HepG2 (cell line): ENCODE measurements at regions not wholly inside any gene's neighbourhood (a gene's known extent, or its start where the extent isn't known, plus 50 kb on each side); places are given as distances from the start of the nearest gene placed in this dataset.
"Not testable (repeated sequence)": the region's sequence is repeated elsewhere in the genome, so short reads cannot be mapped to it uniquely, and the experiment has no call there.

ENCODE experiments used
- MAZ ChIP-seq, 2 experiments: sonication (generic) in 1 of 2; formaldehyde crosslinking in 1 of 2; IDR thresholded peaks; 2 replicates each; pipeline versions ENCODE4 v1.5.0 to v1.6.1; 2012 to 2020; ENCODE audit warnings: low read depth in 2 of 2, mild to moderate bottlenecking in 2 of 2, borderline replicate concordance in 1 of 2, improper control_type of control experiment in 1 of 2, low read length in 1 of 2, missing genetic modification reagents in 1 of 2, moderate library complexity in 1 of 2
- MTA3 ChIP-seq: sonication (generic); formaldehyde crosslinking; IDR thresholded peaks from 2 replicates; pipeline ENCODE4 v1.4.0; 2020; ENCODE audit warnings: missing genetic modification reagents
- TF ChIP-seq, protein P1 (sequence below): sonication (generic); formaldehyde crosslinking; IDR thresholded peaks from 2 replicates; pipeline ENCODE4 v1.8.0; 2022; ENCODE audit warnings: mild to moderate bottlenecking, missing genetic modification reagents; ENCODE audit not compliant: insufficient replicate concordance
- TF ChIP-seq, protein P2 (sequence below): sonication (generic); formaldehyde crosslinking; IDR thresholded peaks from 2 replicates; pipeline ENCODE4 v1.4.0; 2020; ENCODE audit warnings: missing genetic modification reagents, borderline replicate concordance

DNA sequence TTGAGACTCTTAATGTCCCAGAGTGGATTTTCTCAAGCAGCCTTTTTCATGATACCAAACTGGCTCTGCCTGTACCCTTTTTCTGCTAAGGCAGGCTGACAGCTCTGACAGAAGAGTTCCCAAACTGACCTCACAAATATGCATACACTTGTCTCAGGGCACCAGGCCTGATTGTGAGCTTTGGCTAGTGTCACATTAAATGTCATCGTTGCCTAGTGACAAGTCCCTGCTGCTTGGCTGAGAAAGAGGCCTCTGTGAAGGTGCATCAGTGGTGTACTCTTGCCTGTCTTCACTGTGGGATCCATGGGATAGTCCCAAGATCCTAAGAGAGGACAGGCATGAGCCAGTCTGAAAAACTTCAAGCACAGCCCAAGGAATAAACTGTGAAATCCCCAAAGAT is 68.8 kb downstream of the RBMY1J start:
- TF ChIP-seq, protein P1, sequence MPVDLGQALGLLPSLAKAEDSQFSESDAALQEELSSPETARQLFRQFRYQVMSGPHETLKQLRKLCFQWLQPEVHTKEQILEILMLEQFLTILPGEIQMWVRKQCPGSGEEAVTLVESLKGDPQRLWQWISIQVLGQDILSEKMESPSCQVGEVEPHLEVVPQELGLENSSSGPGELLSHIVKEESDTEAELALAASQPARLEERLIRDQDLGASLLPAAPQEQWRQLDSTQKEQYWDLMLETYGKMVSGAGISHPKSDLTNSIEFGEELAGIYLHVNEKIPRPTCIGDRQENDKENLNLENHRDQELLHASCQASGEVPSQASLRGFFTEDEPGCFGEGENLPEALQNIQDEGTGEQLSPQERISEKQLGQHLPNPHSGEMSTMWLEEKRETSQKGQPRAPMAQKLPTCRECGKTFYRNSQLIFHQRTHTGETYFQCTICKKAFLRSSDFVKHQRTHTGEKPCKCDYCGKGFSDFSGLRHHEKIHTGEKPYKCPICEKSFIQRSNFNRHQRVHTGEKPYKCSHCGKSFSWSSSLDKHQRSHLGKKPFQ (CRISPR knock-in tag) = not testable (repeated sequence)
- TF ChIP-seq MTA3; MAZ (IDR thresholded peaks at IDR 0.05; ENCODE audit: borderline replicate concordance, low read depth, low read length); MAZ (CRISPR knock-in tag; IDR thresholded peaks at IDR 0.05; ENCODE audit: low read depth): not testable (repeated sequence)
- TF ChIP-seq, protein P2, sequence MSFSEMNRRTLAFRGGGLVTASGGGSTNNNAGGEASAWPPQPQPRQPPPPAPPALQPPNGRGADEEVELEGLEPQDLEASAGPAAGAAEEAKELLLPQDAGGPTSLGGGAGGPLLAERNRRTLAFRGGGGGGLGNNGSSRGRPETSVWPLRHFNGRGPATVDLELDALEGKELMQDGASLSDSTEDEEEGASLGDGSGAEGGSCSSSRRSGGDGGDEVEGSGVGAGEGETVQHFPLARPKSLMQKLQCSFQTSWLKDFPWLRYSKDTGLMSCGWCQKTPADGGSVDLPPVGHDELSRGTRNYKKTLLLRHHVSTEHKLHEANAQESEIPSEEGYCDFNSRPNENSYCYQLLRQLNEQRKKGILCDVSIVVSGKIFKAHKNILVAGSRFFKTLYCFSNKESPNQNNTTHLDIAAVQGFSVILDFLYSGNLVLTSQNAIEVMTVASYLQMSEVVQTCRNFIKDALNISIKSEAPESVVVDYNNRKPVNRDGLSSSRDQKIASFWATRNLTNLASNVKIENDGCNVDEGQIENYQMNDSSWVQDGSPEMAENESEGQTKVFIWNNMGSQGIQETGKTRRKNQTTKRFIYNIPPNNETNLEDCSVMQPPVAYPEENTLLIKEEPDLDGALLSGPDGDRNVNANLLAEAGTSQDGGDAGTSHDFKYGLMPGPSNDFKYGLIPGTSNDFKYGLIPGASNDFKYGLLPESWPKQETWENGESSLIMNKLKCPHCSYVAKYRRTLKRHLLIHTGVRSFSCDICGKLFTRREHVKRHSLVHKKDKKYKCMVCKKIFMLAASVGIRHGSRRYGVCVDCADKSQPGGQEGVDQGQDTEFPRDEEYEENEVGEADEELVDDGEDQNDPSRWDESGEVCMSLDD (CRISPR knock-in tag) = not testable (repeated sequence)
